OCI-LY3 (cell line): ENCODE measurements at regions not wholly inside any gene's neighbourhood (a gene's known extent, or its start where the extent isn't known, plus 50 kb on each side); places are given as distances from the start of the nearest gene placed in this dataset.

Source experiments
- EZH2phosphoT487 ChIP-seq: fragments of 200-600 bp; shearing (Covaris generic); IDR thresholded peaks from 2 replicates; pipeline ENCODE4 v1.6.1; 2018; ENCODE audit warnings: antibody characterized with exemption, mixed run types, low read depth
- TF ChIP-seq, protein P1 (sequence below): fragments of 200-600, 300-600 bp; sonication (generic); IDR thresholded peaks from 2 replicates; pipeline ENCODE4 v1.5.1; 2014; ENCODE audit warnings: antibody characterized with exemption, low read length, low read depth

GRCh38 chr17:6313835-6314234, 121.1 kb downstream of the AIPL1 start:
- TF ChIP-seq, protein P1, sequence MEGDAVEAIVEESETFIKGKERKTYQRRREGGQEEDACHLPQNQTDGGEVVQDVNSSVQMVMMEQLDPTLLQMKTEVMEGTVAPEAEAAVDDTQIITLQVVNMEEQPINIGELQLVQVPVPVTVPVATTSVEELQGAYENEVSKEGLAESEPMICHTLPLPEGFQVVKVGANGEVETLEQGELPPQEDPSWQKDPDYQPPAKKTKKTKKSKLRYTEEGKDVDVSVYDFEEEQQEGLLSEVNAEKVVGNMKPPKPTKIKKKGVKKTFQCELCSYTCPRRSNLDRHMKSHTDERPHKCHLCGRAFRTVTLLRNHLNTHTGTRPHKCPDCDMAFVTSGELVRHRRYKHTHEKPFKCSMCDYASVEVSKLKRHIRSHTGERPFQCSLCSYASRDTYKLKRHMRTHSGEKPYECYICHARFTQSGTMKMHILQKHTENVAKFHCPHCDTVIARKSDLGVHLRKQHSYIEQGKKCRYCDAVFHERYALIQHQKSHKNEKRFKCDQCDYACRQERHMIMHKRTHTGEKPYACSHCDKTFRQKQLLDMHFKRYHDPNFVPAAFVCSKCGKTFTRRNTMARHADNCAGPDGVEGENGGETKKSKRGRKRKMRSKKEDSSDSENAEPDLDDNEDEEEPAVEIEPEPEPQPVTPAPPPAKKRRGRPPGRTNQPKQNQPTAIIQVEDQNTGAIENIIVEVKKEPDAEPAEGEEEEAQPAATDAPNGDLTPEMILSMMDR = no peak
- TF ChIP-seq EZH2phosphoT487 = no peak
